Loucy (cell line): ENCODE measurements at regions not wholly inside any gene's neighbourhood (a gene's known extent, or its start where the extent isn't known, plus 50 kb on each side); places are given as distances from the start of the nearest gene placed in this dataset.

Experiments used
- CTCF ChIP-seq: fragments of 200-600 bp; sonication (generic); conservative IDR thresholded peaks from 2 replicates; pipeline ENCODE4 v1.5.1; 2014; ENCODE audit warnings: mild to moderate bottlenecking, antibody characterized with exemption, low read length
- EZH2phosphoT487 ChIP-seq: fragments of 200-600 bp; IDR thresholded peaks from 2 replicates; pipeline ENCODE4 v1.6.1; 2018; ENCODE audit warnings: antibody characterized with exemption, mild to moderate bottlenecking, moderate library complexity, borderline replicate concordance

DNA sequence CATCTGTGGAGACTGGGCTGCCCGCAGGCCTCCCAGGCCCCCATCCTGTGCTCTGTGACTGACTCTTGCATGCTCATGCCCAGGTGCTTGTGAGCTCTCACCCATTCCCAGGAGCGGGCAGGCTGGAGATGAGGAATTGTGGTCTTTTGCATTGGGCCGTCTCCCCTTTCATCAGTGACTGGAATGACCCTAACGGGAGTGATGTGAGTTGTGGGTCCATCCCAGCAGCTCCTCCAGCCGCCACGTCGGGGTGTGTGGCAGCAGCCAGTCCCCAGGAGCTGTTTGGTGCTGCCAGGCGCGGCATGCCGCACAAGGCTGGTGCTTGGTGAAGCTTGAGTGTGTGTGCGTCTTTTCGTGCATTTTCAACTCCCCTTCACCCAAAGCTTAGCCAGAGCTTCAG is 164.2 kb downstream of the ACTR3B start:
- TF ChIP-seq CTCF: no peak
- TF ChIP-seq EZH2phosphoT487: no peak
